KBM-7 (cell line): ENCODE measurements at regions not wholly inside any gene's neighbourhood (a gene's known extent, or its start where the extent isn't known, plus 50 kb on each side); places are given as distances from the start of the nearest gene placed in this dataset.
"Not testable (repeated sequence)": the region's sequence is repeated elsewhere in the genome, so short reads cannot be mapped to it uniquely, and the experiment has no call there.

Experiments
- DNase-seq: peaks from one replicate; pipeline ENCODE4 v3.0.0-alpha.2; 2015
- in situ Hi-C: fragments of 300-500 bp; cut with MboI; formaldehyde crosslinking; loops from 2 replicates; pipeline ENCODE4 v1.14.3; 2020; ENCODE audit warnings: low sequenced_read_pairs, low pct_unique_long_range_greater_than_20kb, mixed read lengths

DNA sequence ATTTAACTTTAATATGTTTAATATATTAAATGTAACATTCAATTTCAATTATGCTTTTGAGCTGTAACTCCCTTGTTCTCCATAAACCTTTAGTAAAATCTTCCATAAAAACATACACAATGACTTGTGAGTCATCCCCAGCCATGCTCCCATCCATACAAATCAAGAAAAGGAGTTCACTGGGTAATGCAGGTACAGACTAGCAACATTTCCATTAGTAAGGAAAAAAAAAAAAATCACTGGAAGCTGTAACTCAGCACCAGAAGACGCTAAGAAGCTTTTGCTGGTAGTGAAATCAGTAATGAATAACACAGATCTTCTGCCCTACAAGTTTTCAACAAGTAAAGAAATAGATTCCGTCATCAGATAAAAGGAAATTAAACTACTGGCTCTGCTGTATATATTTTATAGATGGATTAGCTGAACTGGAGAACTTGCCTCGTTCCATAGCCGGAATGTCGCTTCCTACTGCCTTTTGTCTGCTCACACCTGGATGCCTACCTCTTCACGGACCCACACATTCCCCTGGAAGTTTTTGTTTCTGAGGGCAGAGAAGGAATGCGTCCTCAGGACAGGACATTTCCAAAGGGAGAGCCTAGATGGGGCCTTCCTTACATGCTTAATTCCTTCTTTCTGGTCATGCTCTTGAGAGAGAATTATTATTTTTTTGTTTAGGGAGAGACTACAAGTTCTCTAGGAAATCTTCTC, 298.4 kb upstream of the ANKRD50 start:
- in situ Hi-C loops: no loop called here

DNA sequence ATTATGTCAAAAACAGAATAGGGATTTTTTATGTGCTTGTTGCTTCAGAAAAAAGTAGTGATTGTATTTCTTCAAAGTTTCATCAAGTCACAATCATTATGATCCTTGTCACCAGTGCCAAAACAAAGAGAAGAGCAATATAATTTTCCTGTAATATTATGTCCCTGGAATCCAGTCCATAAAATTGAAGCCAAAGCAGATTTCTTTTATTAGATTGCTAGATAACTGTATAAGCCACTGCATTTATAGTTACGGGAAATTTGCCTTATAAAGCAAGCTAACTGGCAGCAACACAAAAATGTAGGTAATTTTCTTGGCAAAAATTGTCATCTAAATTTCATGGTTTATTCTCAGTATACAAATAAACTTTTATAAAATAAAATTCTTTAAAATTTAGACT, 296.1 kb upstream of the ANKRD50 start:
- no peak for DNase-seq
- in situ Hi-C loops: no loop called here

More for the DNA sequence above, 298.4 kb upstream of the ANKRD50 start:
- no peak for DNase-seq

DNA sequence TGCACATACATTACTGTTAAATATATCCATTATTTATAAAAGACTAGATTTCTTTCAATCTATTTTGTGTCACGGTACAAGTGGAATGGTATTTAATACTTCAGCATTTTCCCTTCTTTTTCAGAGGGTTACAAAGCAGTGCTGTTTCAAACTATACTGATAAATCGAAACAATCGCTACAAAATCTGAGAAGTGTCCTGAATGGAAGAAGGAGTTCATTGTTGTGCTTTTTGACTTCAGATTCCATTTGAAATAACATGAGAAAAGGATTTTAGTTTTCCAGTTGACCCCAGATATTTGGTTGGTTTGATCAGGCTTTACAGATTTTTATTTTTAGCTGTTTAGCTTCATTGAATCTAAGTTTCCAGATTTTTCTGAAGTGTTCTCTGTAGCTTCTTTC, 292.1 kb upstream of the ANKRD50 start:
- in situ Hi-C loops: no loop called here
- no peak for DNase-seq

DNA sequence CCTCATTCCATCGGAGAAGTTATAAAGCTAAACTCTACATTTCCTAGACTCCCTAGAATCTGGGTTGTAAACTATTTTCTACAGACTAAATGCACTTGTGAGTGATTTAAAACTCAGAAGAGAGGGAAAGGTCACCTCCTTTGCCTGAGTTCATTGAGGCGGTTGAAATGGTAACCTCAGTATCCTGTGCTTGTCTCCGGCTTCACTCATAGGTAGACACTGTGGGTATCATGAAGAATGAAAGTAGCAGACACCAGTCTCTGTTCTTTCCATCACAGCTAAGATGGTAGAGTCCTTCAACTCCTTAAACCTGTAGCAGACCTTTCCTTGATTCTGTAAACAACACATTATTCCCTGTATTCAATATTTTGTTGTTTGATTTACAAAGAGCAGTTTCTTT, 291.3 kb upstream of the ANKRD50 start:
- in situ Hi-C loops: no loop called here
- DNase-seq: no peak

GRCh38 chr4:124997991-124998390, 285.5 kb upstream of the ANKRD50 start:
- in situ Hi-C loops: no loop called here
- DNase-seq: no peak

GRCh38 chr4:124997124-124997523, 284.6 kb upstream of the ANKRD50 start:
- no peak for DNase-seq
- in situ Hi-C loops: no loop called here

DNA sequence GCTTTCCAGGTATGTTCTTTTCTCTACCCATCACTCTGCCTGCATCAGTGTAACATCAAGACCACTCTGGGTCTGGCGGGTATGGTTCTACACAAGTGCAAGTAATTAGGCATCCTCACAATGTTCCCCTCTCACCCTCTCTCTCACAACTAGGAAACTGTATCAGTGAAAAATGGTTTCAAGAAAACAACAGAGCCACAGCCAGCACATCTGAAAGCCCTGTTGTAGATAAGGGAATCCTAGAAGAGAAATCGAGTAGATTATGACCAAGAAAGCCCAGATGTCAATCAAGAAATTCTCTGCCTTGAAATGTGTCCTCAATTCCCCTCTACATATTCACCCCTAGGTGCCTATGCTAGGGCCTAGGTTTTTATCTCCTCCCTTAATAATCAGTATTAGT, 281.3 kb upstream of the ANKRD50 start:
- in situ Hi-C loops: no loop called here
- no peak for DNase-seq

GRCh38 chr4:124990398-124990797, 277.9 kb upstream of the ANKRD50 start:
- no peak for DNase-seq
- in situ Hi-C loops: no loop called here

- no peak for DNase-seq
- in situ Hi-C loops: no loop called here
Measured at GRCh38 chr4:124980276-124980752, 267.8 kb upstream of the ANKRD50 start.

DNA sequence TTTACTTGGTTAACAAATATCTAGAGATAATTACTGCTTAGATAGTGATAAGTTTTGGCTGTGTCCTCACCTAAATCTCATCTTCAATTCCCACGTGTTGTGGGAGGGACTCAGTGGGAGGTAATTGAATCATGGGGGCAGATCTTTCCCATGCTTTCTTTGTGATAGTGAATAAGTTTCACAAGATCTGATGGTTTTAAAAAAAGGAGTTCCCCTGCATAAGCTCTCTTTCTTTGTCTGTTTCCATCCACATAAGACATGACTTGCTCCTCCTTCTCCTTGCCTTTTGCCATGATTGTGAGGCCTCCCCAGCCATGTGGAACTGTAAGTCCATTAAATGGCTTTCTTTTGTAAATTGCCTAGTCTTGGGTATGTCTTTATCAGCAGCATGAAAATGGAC, 266.0 kb upstream of the ANKRD50 start:
- in situ Hi-C loops, DNase-seq: not testable (repeated sequence)

GRCh38 chr4:124977045-124977444, 264.5 kb upstream of the ANKRD50 start:
- no peak for DNase-seq
- in situ Hi-C loops: no loop called here

DNA sequence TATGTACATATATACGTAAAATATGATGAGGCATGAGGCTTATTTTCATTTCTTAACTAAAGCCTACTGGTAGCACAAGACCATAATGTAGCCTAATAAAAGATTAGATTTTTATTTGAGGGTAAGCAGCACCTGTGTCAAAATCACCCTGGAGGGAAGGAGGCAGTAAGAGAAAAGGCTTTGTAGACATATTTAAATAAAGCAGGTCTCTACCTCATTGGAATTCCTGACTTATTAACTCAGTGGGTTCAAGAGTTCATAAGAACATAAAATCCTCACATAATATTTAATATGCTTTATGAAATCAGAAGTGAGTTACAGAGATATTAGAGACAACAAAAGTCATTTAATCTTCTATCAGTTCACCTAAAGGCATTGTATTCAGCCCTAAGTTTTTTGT, 261.6 kb upstream of the ANKRD50 start:
- in situ Hi-C loops: no loop called here
- DNase-seq: no peak

DNA sequence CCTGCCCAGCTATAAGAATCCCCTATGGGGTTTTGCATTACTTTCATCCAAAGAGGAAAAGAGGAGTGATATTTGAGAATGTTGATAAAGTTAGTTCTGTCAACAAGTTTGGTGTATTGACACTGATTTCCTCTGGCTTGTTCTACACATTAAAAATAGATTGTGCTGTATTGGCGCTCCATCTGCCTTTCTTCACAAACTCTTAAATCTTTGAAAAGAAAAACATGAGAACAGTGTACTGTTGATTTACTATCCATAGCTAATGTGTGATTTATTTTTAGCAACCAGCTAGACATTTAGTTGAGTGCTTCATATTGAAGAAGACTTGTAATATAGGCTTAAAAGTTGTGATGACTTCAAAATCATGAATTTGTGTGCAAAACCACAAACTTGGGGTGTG, 261.2 kb upstream of the ANKRD50 start:
- in situ Hi-C loops: no loop called here
- DNase-seq: no peak

GRCh38 chr4:124970011-124970410, 257.5 kb upstream of the ANKRD50 start:
- no peak for DNase-seq
- in situ Hi-C loops: no loop called here

- in situ Hi-C loops: no loop called here
- no peak for DNase-seq
Measured at GRCh38 chr4:124965497-124965891, 253.0 kb upstream of the ANKRD50 start.

DNA sequence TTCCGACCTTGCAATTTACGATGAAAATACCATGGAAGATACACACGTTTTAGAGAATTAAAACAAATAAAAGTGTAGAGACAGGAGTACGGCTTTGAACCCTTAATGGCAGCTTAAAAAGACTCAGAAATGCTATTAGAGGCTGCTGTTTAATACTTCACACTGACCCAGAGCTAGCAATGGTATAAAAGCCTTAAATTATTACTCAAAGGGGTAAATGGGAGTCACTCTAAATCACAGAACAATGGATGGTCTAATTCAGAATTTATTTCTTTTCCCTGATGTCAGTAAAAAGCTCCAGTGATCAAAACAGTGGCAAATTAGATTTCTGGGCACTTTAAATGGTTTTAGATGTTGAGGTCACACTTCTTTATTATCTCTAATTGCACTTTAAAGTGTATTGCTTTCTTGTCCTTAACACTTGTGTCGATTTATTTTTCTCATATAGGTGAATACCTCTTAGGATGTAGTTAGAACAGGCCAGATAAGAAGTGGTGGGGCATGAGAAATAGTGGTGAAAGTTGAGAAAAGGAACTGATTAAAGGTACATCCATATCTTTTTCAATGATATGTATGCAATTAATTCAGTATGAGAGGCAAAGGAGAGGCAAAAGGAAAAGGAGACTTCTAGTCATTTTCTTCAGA, 252.4 kb upstream of the ANKRD50 start:
- in situ Hi-C loops: no loop called here
- DNase-seq: no peak

DNA sequence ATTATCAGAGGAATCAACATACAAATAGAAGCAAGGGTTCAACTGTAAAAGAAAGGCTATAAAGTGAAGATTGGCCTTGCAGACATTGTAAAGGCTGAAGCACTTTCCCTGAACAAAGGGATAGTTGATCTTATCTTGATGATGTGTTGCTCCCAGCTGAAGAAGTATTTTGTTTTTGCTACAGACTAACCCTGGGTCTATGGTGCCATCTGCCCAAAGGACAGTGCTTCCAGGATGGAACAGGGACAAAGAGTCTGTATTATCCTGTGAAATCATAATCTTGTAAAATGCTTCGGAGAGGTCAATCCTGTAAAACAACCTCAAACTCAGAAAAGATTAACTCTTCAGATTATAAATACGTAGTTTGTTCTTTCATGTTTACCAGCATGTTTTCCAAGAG, 251.7 kb upstream of the ANKRD50 start:
- no peak for DNase-seq
- in situ Hi-C loops: no loop called here

- DNase-seq: no peak
- in situ Hi-C loops: no loop called here
Measured at GRCh38 chr4:124961138-124961750, 248.7 kb upstream of the ANKRD50 start.

DNA sequence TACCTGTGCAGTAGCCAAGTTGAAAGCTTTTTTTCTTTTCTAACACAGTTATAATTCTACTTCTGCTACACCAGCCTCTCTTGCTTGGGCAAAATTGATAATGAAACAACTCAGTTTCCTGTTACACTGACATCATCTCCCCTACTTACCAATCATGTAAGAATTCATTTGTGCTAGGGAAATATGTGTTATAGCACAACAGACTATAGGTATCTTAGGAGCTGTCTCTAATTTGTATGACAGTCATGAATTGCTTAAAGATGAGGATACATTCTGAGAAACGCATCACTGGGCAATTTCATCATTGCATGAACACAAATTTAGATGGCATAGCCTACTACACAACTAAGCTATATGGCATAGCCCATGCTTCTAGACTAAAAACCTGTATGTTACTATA, 246.3 kb upstream of the ANKRD50 start:
- in situ Hi-C loops: no loop called here
- no peak for DNase-seq

GRCh38 chr4:124955476-124955875, 242.9 kb upstream of the ANKRD50 start:
- no peak for DNase-seq
- in situ Hi-C loops: no loop called here

GRCh38 chr4:124954046-124954445, 241.5 kb upstream of the ANKRD50 start:
- no peak for DNase-seq
- in situ Hi-C loops: no loop called here
